SK-N-SH (cell line): ENCODE measurements at regions not wholly inside any gene's neighbourhood (a gene's known extent, or its start where the extent isn't known, plus 50 kb on each side); places are given as distances from the start of the nearest gene placed in this dataset.

Experiments used
- CTCF ChIA-PET: fragments of 300-600, 350-600 bp; formaldehyde crosslinking; extraction: SDS; loops from one replicate; lab custom pipeline; 2021; lab: Yijun Ruan, JAX
- POLR2A ChIA-PET: fragments of 350-600 bp; sonication (Branson Sonifier 250); formaldehyde crosslinking; extraction: SDS; loops from one replicate; lab custom pipeline; 2020; ENCODE audit warnings: antibody characterized with exemption, inconsistent platforms; lab: Yijun Ruan, JAX
- DNase-seq: peaks from one replicate; pipeline ENCODE4 v3.0.0; 2012
- H2AFZ ChIP-seq: fragments of 200-600 bp; sonication (generic); 2 replicates; pipeline ENCODE4 v1.8.1; 2016; ENCODE audit warnings: antibody characterized with exemption, mild to moderate bottlenecking, low read depth
- H3F3A ChIP-seq: fragments of 200-600 bp; sonication (generic); replicated peaks from 2 replicates; pipeline ENCODE3; 2016; ENCODE audit warnings: antibody characterized with exemption, mild to moderate bottlenecking; ENCODE audit not compliant: insufficient read depth
- H3K27ac ChIP-seq, 2 experiments: fragments of 200-500 bp in 1 of 2; fragments of 200-600 bp in 1 of 2; sonication (Bioruptor generic) in 1 of 2; sonication (generic), shearing (Covaris generic) in 1 of 2; 2 replicates each; pipeline versions ENCODE4 v1.5.1 to v1.6.1; 2014 to 2016; ENCODE audit warnings: low read depth in 2 of 2, inconsistent platforms in 1 of 2, low read length in 1 of 2, mild to moderate bottlenecking in 1 of 2, mixed read lengths in 1 of 2
- H3K27me3 ChIP-seq: fragments of 200-600 bp; sonication (generic), shearing (Covaris generic); 2 replicates; pipeline ENCODE4 v1.6.1; 2016; ENCODE audit warnings: mixed run types; ENCODE audit not compliant: insufficient read depth
- H3K36me3 ChIP-seq, 2 experiments: fragments of 200-500 bp in 1 of 2; fragments of 200-600 bp in 1 of 2; sonication (Bioruptor generic) in 1 of 2; sonication (generic) in 1 of 2; replicated peaks in 1 of 2; 2 replicates each; pipeline versions ENCODE3 to v1.5.1; 2014 to 2016; ENCODE audit warnings: low read length in 1 of 2, mild to moderate bottlenecking in 1 of 2; ENCODE audit not compliant: insufficient read depth in 2 of 2, control insufficient read depth in 1 of 2
- H3K4me1 ChIP-seq, 2 experiments: fragments of 200-500 bp in 1 of 2; fragments of 200-600 bp in 1 of 2; sonication (Bioruptor generic) in 1 of 2; sonication (generic), shearing (Covaris generic) in 1 of 2; 2 replicates each; pipeline versions ENCODE4 v1.5.1 to v1.6.1; 2014 to 2016; ENCODE audit warnings: low read depth in 1 of 2, low read length in 1 of 2, mixed run types in 1 of 2; ENCODE audit not compliant: insufficient read depth in 2 of 2, control insufficient read depth in 1 of 2
- H3K4me2 ChIP-seq: fragments of 200-600 bp; sonication (generic), shearing (Covaris generic); 2 replicates; pipeline ENCODE4 v1.6.1; 2017; ENCODE audit warnings: mixed run types
- H3K4me3 ChIP-seq, 2 experiments: fragments of 200-500 bp in 1 of 2; fragments of 200-600 bp in 1 of 2; sonication (Bioruptor generic) in 1 of 2; sonication (generic), shearing (Covaris generic) in 1 of 2; 2 replicates each; pipeline versions ENCODE4 v1.5.1 to v1.8.1; 2014 to 2016; ENCODE audit warnings: low read depth in 2 of 2, inconsistent platforms in 1 of 2, low read length in 1 of 2, mild to moderate bottlenecking in 1 of 2, mixed read lengths in 1 of 2, moderate library complexity in 1 of 2
- H3K79me2 ChIP-seq: fragments of 200-600 bp; sonication (generic); 2 replicates; pipeline ENCODE4 v1.8.1; 2017; ENCODE audit warnings: mild to moderate bottlenecking; ENCODE audit not compliant: insufficient read depth
- H3K9ac ChIP-seq: fragments of 200-600 bp; sonication (generic); 2 replicates; pipeline ENCODE4 v1.6.1; 2017; ENCODE audit warnings: mixed run types
- H3K9me2 ChIP-seq: fragments of 200-600 bp; sonication (generic); 2 replicates; pipeline ENCODE4 v1.6.1; 2017; ENCODE audit warnings: mixed run types
- H3K9me3 ChIP-seq: fragments of 200-600 bp; sonication (generic); 2 replicates; pipeline ENCODE4 v1.6.1; 2017; ENCODE audit warnings: mixed run types, mild to moderate bottlenecking, moderate library complexity
- H4K20me1 ChIP-seq: fragments of 200-600 bp; sonication (generic); 2 replicates; pipeline ENCODE4 v1.6.1; 2017; ENCODE audit warnings: mild to moderate bottlenecking, mixed run types; ENCODE audit not compliant: insufficient read depth
- ELF1 ChIP-seq: IDR thresholded peaks from 2 replicates; pipeline ENCODE4 v1.4.0; 2012
- EP300 ChIP-seq, 2 experiments: IDR thresholded peaks; 2 replicates each; pipeline versions ENCODE4 v1.4.0 to v1.6.1; 2012; ENCODE audit warnings: borderline replicate concordance in 1 of 2, low read depth in 1 of 2, low read length in 1 of 2
- EZH2phosphoT487 ChIP-seq: fragments of 200-600 bp; sonication (generic); IDR thresholded peaks from 2 replicates; pipeline ENCODE4 v1.6.1; 2017; ENCODE audit warnings: low read depth, mixed run types, mild to moderate bottlenecking, antibody characterized with exemption, moderate library complexity, borderline replicate concordance
- FOXM1 ChIP-seq: IDR thresholded peaks from 2 replicates; pipeline ENCODE4 v1.4.0; 2012; ENCODE audit warnings: low read depth, mild to moderate bottlenecking
- GABPA ChIP-seq: IDR thresholded peaks from 2 replicates; pipeline ENCODE4 v1.4.0; 2012; ENCODE audit warnings: low read depth, mild to moderate bottlenecking
- JUND ChIP-seq: IDR thresholded peaks from 2 replicates; pipeline ENCODE4 v1.4.0; 2012
- RAD21 ChIP-seq: IDR thresholded peaks from 2 replicates; pipeline ENCODE4 v1.6.1; 2012; ENCODE audit warnings: mild to moderate bottlenecking, low read length
- REST ChIP-seq: IDR thresholded peaks from 2 replicates; pipeline ENCODE4 v1.6.1; 2012; ENCODE audit warnings: mild to moderate bottlenecking, low read depth, low read length, moderate library complexity
- ZBTB33 ChIP-seq: IDR thresholded peaks from 2 replicates; pipeline ENCODE4 v1.4.0; 2012; ENCODE audit warnings: low read depth, borderline replicate concordance
- WGBS: methylation state at CpG from one replicate; pipeline ENCODE4 v1.1.6; 2017; ENCODE audit warnings: low lambda C conversion rate; 5-methylcytosine and 5-hydroxymethylcytosine counted together

- no peak for DNase-seq
- 41% methylated on average over 4 of the region's 4 CpGs for WGBS
- no peaks in the 10 kb centered on the region for H3F3A ChIP-seq
- POLR2A ChIA-PET = no interaction called here
- no peaks in the 10 kb centered on the region for H3K9me2 ChIP-seq
- H3K4me3 ChIP-seq = no peak overlapping the region
- no peak overlapping the region for H2AFZ ChIP-seq
- H3K36me3 ChIP-seq = no peaks in the 10 kb centered on the region
- H4K20me1 ChIP-seq = no peaks in the 10 kb centered on the region
- no peaks in the 10 kb centered on the region for H3K79me2 ChIP-seq
- no peak for TF ChIP-seq RAD21
- no peak for TF ChIP-seq EP300 (IDR thresholded peaks at IDR 0.05; ENCODE audit: borderline replicate concordance in 1 of 2, low read depth in 1 of 2, low read length in 1 of 2)
- TF ChIP-seq FOXM1 = no peak
- TF ChIP-seq REST = no peak
- no peak for TF ChIP-seq JUND
- no peaks in the 10 kb centered on the region for H3K9me3 ChIP-seq
- no peaks in the 10 kb centered on the region for H3K4me1 ChIP-seq
- CTCF ChIA-PET = interaction anchor here (2.3 kb wide), 1 partner anchor 10 kb away, joined by 13 read pairs; no protein-coding TSS in a partner anchor
- no peak overlapping the region for H3K4me2 ChIP-seq
- H3K27ac ChIP-seq = no peak overlapping the region
- H3K27me3 ChIP-seq = no peaks in the 10 kb centered on the region
- no peak overlapping the region for H3K9ac ChIP-seq
Measured at GRCh38 chr16:7278636-7279035, 54.0 kb upstream of the RBFOX1 start.

- H3K9ac ChIP-seq = no peak overlapping the region
- POLR2A ChIA-PET = no interaction called here
Measured at GRCh38 chr16:7272567-7273158, 60.0 kb upstream of the RBFOX1 start.

More at GRCh38 chr16:7272567-7273158, 60.0 kb upstream of the RBFOX1 start:
- H3F3A ChIP-seq = no peaks in the 10 kb centered on the region
- H3K36me3 ChIP-seq = no peaks in the 10 kb centered on the region
- no peak for DNase-seq
- H4K20me1 ChIP-seq = no peaks in the 10 kb centered on the region
- no peak overlapping the region for H3K4me3 ChIP-seq
- no peaks in the 10 kb centered on the region for H3K79me2 ChIP-seq
- CTCF ChIA-PET = no interaction called here
- no peak overlapping the region for H3K4me2 ChIP-seq
- no peaks in the 10 kb centered on the region for H3K9me3 ChIP-seq
- no peaks in the 10 kb centered on the region for H3K4me1 ChIP-seq
- H3K27ac ChIP-seq = no peak overlapping the region
- 16% methylated on average over 4 of the region's 4 CpGs for WGBS
- H2AFZ ChIP-seq = no peak overlapping the region
- TF ChIP-seq ELF1 (no peak), EZH2phosphoT487 (no peak), JUND (no peak), GABPA (no peak), ZBTB33 (no peak)
- no peaks in the 10 kb centered on the region for H3K9me2 ChIP-seq
- H3K27me3 ChIP-seq = no peaks in the 10 kb centered on the region
